Activated CD8-positive, alpha-beta memory T cell treated with anti-CD3 and anti-CD28 coated beads, Interleukin-2, amount 50 U/mL, for 4 hours (primary cell): ENCODE measurements at regions not wholly inside any gene's neighbourhood (a gene's known extent, or its start where the extent isn't known, plus 50 kb on each side); places are given as distances from the start of the nearest gene placed in this dataset.

Experiments
- DNase-seq: peaks from one replicate; pipeline ENCODE4 v3.0.0-alpha.2; 2020

- DNase-seq: no peak
These were observed 545.6 kb downstream of the SNAPC1 start for GRCh38 chr14:62307844-62308243.

- no peak for DNase-seq
These were observed 546.1 kb downstream of the SNAPC1 start for GRCh38 chr14:62308316-62308715.

GRCh38 chr14:62308891-62309290, 546.7 kb downstream of the SNAPC1 start:
- DNase-seq: no peak

GRCh38 chr14:62313212-62313611, 551.0 kb downstream of the SNAPC1 start:
- no peak for DNase-seq

GRCh38 chr14:62314221-62314620, 552.0 kb downstream of the SNAPC1 start:
- no peak for DNase-seq

GRCh38 chr14:62314871-62315270, 552.7 kb downstream of the SNAPC1 start:
- no peak for DNase-seq

GRCh38 chr14:62315631-62316030, 553.4 kb downstream of the SNAPC1 start:
- DNase-seq: no peak

- no peak for DNase-seq
These were observed 560.0 kb downstream of the SNAPC1 start for GRCh38 chr14:62322216-62322615.

- DNase-seq: no peak
These were observed 567.2 kb downstream of the SNAPC1 start for GRCh38 chr14:62329427-62329826.

- DNase-seq: no peak
These were observed 585.4 kb downstream of the SNAPC1 start for GRCh38 chr14:62347562-62348011.

GRCh38 chr14:62357362-62357761, 595.1 kb downstream of the SNAPC1 start:
- DNase-seq: no peak

GRCh38 chr14:62364161-62364560, 601.9 kb downstream of the SNAPC1 start:
- DNase-seq: no peak

- DNase-seq: no peak
These were observed 602.6 kb downstream of the SNAPC1 start for GRCh38 chr14:62364800-62365280.

- DNase-seq: no peak
These were observed 607.8 kb downstream of the SNAPC1 start for GRCh38 chr14:62369919-62370560.

GRCh38 chr14:62373944-62374343, 611.7 kb downstream of the SNAPC1 start:
- no peak for DNase-seq

GRCh38 chr14:62378057-62378456, 615.8 kb downstream of the SNAPC1 start:
- DNase-seq: no peak

- no peak for DNase-seq
These were observed 619.3 kb downstream of the SNAPC1 start for GRCh38 chr14:62381311-62382070.

GRCh38 chr14:62409169-62409568, 636.1 kb downstream of the KCNH5 start:
- DNase-seq: no peak

- DNase-seq: no peak
These were observed 635.5 kb downstream of the KCNH5 start for GRCh38 chr14:62409626-62410300.

- no peak for DNase-seq
These were observed 624.4 kb downstream of the KCNH5 start for GRCh38 chr14:62420847-62421246.

- DNase-seq: no peak
These were observed 616.6 kb downstream of the KCNH5 start for GRCh38 chr14:62428429-62429203.

GRCh38 chr14:62429683-62430082, 615.6 kb downstream of the KCNH5 start:
- no peak for DNase-seq

GRCh38 chr14:62431496-62431895, 613.8 kb downstream of the KCNH5 start:
- DNase-seq: no peak
